NB4 (cell line): ENCODE measurements at regions not wholly inside any gene's neighbourhood (a gene's known extent, or its start where the extent isn't known, plus 50 kb on each side); places are given as distances from the start of the nearest gene placed in this dataset.

ENCODE experiments used
- CTCF ChIP-seq: IDR thresholded peaks from one replicate; pipeline ENCODE4 v1.5.1; 2012; ENCODE audit warnings: low read depth, low read length
- MYC ChIP-seq: IDR thresholded peaks from 2 replicates; pipeline ENCODE4 v1.6.1; 2011; ENCODE audit warnings: low read depth, low read length
- POLR2A ChIP-seq: IDR thresholded peaks from 2 replicates; pipeline ENCODE4 v1.6.1; 2011; ENCODE audit warnings: mild to moderate bottlenecking; ENCODE audit not compliant: insufficient read length; ENCODE audit errors: extremely low read depth
- TF ChIP-seq, protein P1 (sequence below): IDR thresholded peaks from 2 replicates; pipeline ENCODE4 v1.6.1; 2011; ENCODE audit warnings: low read depth, low read length

GRCh38 chr1:88371436-88372023 is 312.5 kb upstream of the PKN2 start:
- TF ChIP-seq CTCF (no peak), POLR2A (no peak), MYC (no peak)
- TF ChIP-seq, protein P1, sequence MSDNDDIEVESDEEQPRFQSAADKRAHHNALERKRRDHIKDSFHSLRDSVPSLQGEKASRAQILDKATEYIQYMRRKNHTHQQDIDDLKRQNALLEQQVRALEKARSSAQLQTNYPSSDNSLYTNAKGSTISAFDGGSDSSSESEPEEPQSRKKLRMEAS, result no peak
